Small intestine (tissue), 7 donors: ENCODE measurements at regions not wholly inside any gene's neighbourhood (a gene's known extent, or its start where the extent isn't known, plus 50 kb on each side); places are given as distances from the start of the nearest gene placed in this dataset.

Experiments
- DNase-seq, 2 donors: peaks; one replicate each; pipeline versions ENCODE4 v3.0.0 to v3.0.0-alpha.2; 2013
- FAIRE-seq: peaks from 2 replicates; lab custom pipeline; 2012; peaks lifted over from hg19 to GRCh38; lab: Jason Lieb, UNC
- H3K27ac ChIP-seq, 3 donors: one replicate each; pipeline ENCODE4 v1.5.1; 2013; ENCODE audit warnings: low read length in 2 of 3, mild to moderate bottlenecking in 2 of 3, control low read depth in 1 of 3, inconsistent platforms in 1 of 3, low read depth in 1 of 3, moderate library complexity in 1 of 3
- H3K27me3 ChIP-seq, 3 donors: one replicate each; pipeline ENCODE4 v1.6.1; 2013; ENCODE audit warnings: low read length in 3 of 3, inconsistent platforms in 1 of 3; ENCODE audit not compliant: control insufficient read depth in 3 of 3, insufficient read depth in 3 of 3
- H3K36me3 ChIP-seq, 3 donors: one replicate each; pipeline ENCODE4 v1.6.1; 2013; ENCODE audit warnings: low read length in 3 of 3, inconsistent platforms in 1 of 3, low read depth in 1 of 3, mild to moderate bottlenecking in 1 of 3, moderate library complexity in 1 of 3; ENCODE audit not compliant: control insufficient read depth in 3 of 3, insufficient read depth in 2 of 3
- H3K4me1 ChIP-seq, 3 donors: one replicate each; pipeline ENCODE4 v1.6.1; 2013; ENCODE audit warnings: low read length in 2 of 3, inconsistent platforms in 1 of 3, low read depth in 1 of 3, mild to moderate bottlenecking in 1 of 3, moderate library complexity in 1 of 3; ENCODE audit not compliant: control insufficient read depth in 3 of 3, insufficient read depth in 2 of 3
- H3K4me3 ChIP-seq, 3 donors: one replicate each; pipeline ENCODE4 v1.5.1; 2013; ENCODE audit warnings: low read length in 3 of 3, control low read depth in 1 of 3, inconsistent platforms in 1 of 3, low read depth in 1 of 3, mild to moderate bottlenecking in 1 of 3, moderate library complexity in 1 of 3
- H3K9me3 ChIP-seq, 2 donors: one replicate each; pipeline ENCODE4 v1.6.1; 2013; ENCODE audit warnings: low read depth in 1 of 2, low read length in 1 of 2; ENCODE audit not compliant: control insufficient read depth in 2 of 2, insufficient read depth in 1 of 2
- WGBS, 3 donors: extraction: QIAGEN DNeasy Blood & Tissue Kit; methylation state at CpG; one replicate each; pipeline ENCODE4 v1.1.7; 2013; 5-methylcytosine and 5-hydroxymethylcytosine counted together
- donor health status: healthy with polysubstance abuse.
- donor health status: control.
- donor health status: control.
- donor health status: Bipolar disorder and iron deficiency.
- donor health status: healthy.

- no peak overlapping the region for H3K4me3 ChIP-seq
- DNase-seq = no peak
- H3K27ac ChIP-seq = no peak overlapping the region
- FAIRE-seq = no peak
- no peaks in the 10 kb centered on the region for H3K27me3 ChIP-seq
- H3K36me3 ChIP-seq = no peaks in the 10 kb centered on the region
- H3K9me3 ChIP-seq = no peaks in the 10 kb centered on the region
- no peaks in the 10 kb centered on the region for H3K4me1 ChIP-seq
- 20 to 57% (median 28%) methylated on average over 2 of the region's 2 CpGs for WGBS, 3 donors
These were observed 874.1 kb downstream of the GRM8 start for GRCh38 chr7:126378642-126379041.

- no peak overlapping the region for H3K27ac ChIP-seq
- no peaks in the 10 kb centered on the region for H3K36me3 ChIP-seq
- H3K4me3 ChIP-seq = no peak overlapping the region
- FAIRE-seq = no peak
- no peak for DNase-seq
- H3K4me1 ChIP-seq = no peaks in the 10 kb centered on the region
- 75 to 96% (median 81%) methylated on average over 1 of the region's 1 CpG for WGBS, 3 donors
- H3K27me3 ChIP-seq = no peaks in the 10 kb centered on the region
- no peaks in the 10 kb centered on the region for H3K9me3 ChIP-seq
These were observed 882.6 kb downstream of the GRM8 start for GRCh38 chr7:126370038-126370668.

GRCh38 chr7:126362746-126363145 lies 890.0 kb downstream of the GRM8 start:
- FAIRE-seq (no peak), DNase-seq (no peak)
- H3K4me1 ChIP-seq = no peaks in the 10 kb centered on the region
- no peak overlapping the region for H3K4me3 ChIP-seq
- H3K27me3 ChIP-seq = no peaks in the 10 kb centered on the region
- no peak overlapping the region for H3K27ac ChIP-seq
- no peaks in the 10 kb centered on the region for H3K36me3 ChIP-seq
- peaks cover 0 to 1% of the 10 kb centered on the region in 2 donors for H3K9me3 ChIP-seq
- WGBS, 3 donors = 69 to 76% (median 70%) methylated on average over 1 of the region's 1 CpG

GRCh38 chr7:126361183-126361582 lies 891.6 kb downstream of the GRM8 start:
- H3K4me3 ChIP-seq = no peak overlapping the region
- 68 to 77% (median 74%) methylated on average over 3 of the region's 3 CpGs for WGBS, 3 donors
- H3K4me1 ChIP-seq = no peaks in the 10 kb centered on the region
- no peak for FAIRE-seq
- no peak for DNase-seq
- H3K9me3 ChIP-seq = peaks cover 0 to 1% of the 10 kb centered on the region in 2 donors
- no peak overlapping the region for H3K27ac ChIP-seq
- no peaks in the 10 kb centered on the region for H3K36me3 ChIP-seq
- H3K27me3 ChIP-seq = no peaks in the 10 kb centered on the region

GRCh38 chr7:126339813-126340212 lies 912.9 kb downstream of the GRM8 start:
- H3K27me3 ChIP-seq = no peaks in the 10 kb centered on the region
- H3K36me3 ChIP-seq = no peaks in the 10 kb centered on the region
- H3K4me1 ChIP-seq = no peaks in the 10 kb centered on the region
- WGBS, 3 donors = 69 to 72% (median 70%) methylated on average over 4 of the region's 4 CpGs
- H3K27ac ChIP-seq = no peak overlapping the region
- no peaks in the 10 kb centered on the region for H3K9me3 ChIP-seq
- DNase-seq (no peak), FAIRE-seq (no peak)
- no peak overlapping the region for H3K4me3 ChIP-seq

- H3K4me3 ChIP-seq = no peak overlapping the region
- WGBS, 3 donors = 57 to 73% (median 70%) methylated on average over 1 of the region's 1 CpG
- no peaks in the 10 kb centered on the region for H3K27me3 ChIP-seq
- peaks cover 0 to 2% of the 10 kb centered on the region in 2 donors for H3K9me3 ChIP-seq
- no peaks in the 10 kb centered on the region for H3K4me1 ChIP-seq
- FAIRE-seq (no peak), DNase-seq (no peak)
- no peak overlapping the region for H3K27ac ChIP-seq
- no peaks in the 10 kb centered on the region for H3K36me3 ChIP-seq
These were observed 947.1 kb downstream of the GRM8 start for GRCh38 chr7:126305671-126306070.

GRCh38 chr7:126303926-126304325 lies 948.8 kb downstream of the GRM8 start:
- 82 to 95% (median 87%) methylated on average over 1 of the region's 1 CpG for WGBS, 3 donors
- Histone ChIP-seq H3K27me3 (no peaks in the 10 kb centered on the region), H3K9me3 (peaks cover 0 to 2% of the 10 kb centered on the region in 2 donors), H3K4me1 (no peaks in the 10 kb centered on the region), H3K27ac (no peak overlapping the region), H3K36me3 (no peaks in the 10 kb centered on the region), H3K4me3 (no peak overlapping the region)
- no peak for FAIRE-seq
- no peak for DNase-seq

- 49 to 65% (median 54%) methylated on average over 2 of the region's 2 CpGs for WGBS, 3 donors
- Histone ChIP-seq H3K27me3 (no peaks in the 10 kb centered on the region), H3K36me3 (no peaks in the 10 kb centered on the region), H3K4me1 (no peaks in the 10 kb centered on the region), H3K4me3 (no peak overlapping the region), H3K27ac (no peak overlapping the region), H3K9me3 (peaks cover 0 to 2% of the 10 kb centered on the region in 2 donors)
- FAIRE-seq (no peak), DNase-seq (no peak)
These were observed 950.1 kb downstream of the GRM8 start for GRCh38 chr7:126302639-126303038.

- 79 to 83% (median 81%) methylated on average over 2 of the region's 2 CpGs for WGBS, 3 donors
- no peak overlapping the region for H3K27ac ChIP-seq
- H3K36me3 ChIP-seq = no peaks in the 10 kb centered on the region
- H3K27me3 ChIP-seq = no peaks in the 10 kb centered on the region
- H3K4me3 ChIP-seq = no peak overlapping the region
- FAIRE-seq = no peak
- no peaks in the 10 kb centered on the region for H3K4me1 ChIP-seq
- H3K9me3 ChIP-seq = peaks cover 0 to 1% of the 10 kb centered on the region in 2 donors
- DNase-seq = no peak
These were observed 966.4 kb downstream of the GRM8 start for GRCh38 chr7:126286317-126286716.
